ENCODE measurements at regions not wholly inside any gene's neighbourhood (a gene's known extent, or its start where the extent isn't known, plus 50 kb on each side); places are given as distances from the start of the nearest gene placed in this dataset.

GRCh38 chr5:103800741-103801495, 238.3 kb upstream of the NUDT12 start:
- Histone ChIP-seq H3K27me3 (replicated peaks) (no peaks in the 10 kb centered on the region), H3K36me3 (replicated peaks) (no peaks in the 10 kb centered on the region), H3K27ac (no peak overlapping the region), H3K4me3 (ENCODE audit: low read depth, low read length) (no peak overlapping the region)
- no peak for TF ChIP-seq CTCF (IDR thresholded peaks at IDR 0.05; ENCODE audit: low read depth, low read length, missing control alignments)
- in situ Hi-C loops (cut with HindIII; ENCODE audit: low pct_ligation_motif_present, low sequenced_read_pairs): no loop called here
- no peak for DNase-seq

GRCh38 chr5:103793595-103794182, 231.1 kb upstream of the NUDT12 start:
- TF ChIP-seq CTCF (IDR thresholded peaks at IDR 0.05; ENCODE audit: low read depth, low read length, missing control alignments): no peak
- in situ Hi-C loops (cut with HindIII; ENCODE audit: low pct_ligation_motif_present, low sequenced_read_pairs): no loop called here
- no peak for DNase-seq
- Histone ChIP-seq H3K27me3 (replicated peaks) (no peaks in the 10 kb centered on the region), H3K36me3 (replicated peaks) (no peaks in the 10 kb centered on the region), H3K4me3 (ENCODE audit: low read depth, low read length) (no peak overlapping the region), H3K27ac (no peak overlapping the region)

GRCh38 chr5:103785569-103785968, 223.0 kb upstream of the NUDT12 start:
- in situ Hi-C loops (cut with HindIII; ENCODE audit: low pct_ligation_motif_present, low sequenced_read_pairs): no loop called here
- no peak for TF ChIP-seq CTCF (IDR thresholded peaks at IDR 0.05; ENCODE audit: low read depth, low read length, missing control alignments)

GRCh38 chr5:103783669-103784068, 221.1 kb upstream of the NUDT12 start:
- in situ Hi-C loops (cut with HindIII; ENCODE audit: low pct_ligation_motif_present, low sequenced_read_pairs): no loop called here
- Histone ChIP-seq H3K27me3 (replicated peaks) (no peaks in the 10 kb centered on the region), H3K36me3 (replicated peaks) (no peaks in the 10 kb centered on the region), H3K27ac (no peak overlapping the region), H3K4me3 (ENCODE audit: low read depth, low read length) (no peak overlapping the region)
- no peak for DNase-seq
- no peak for TF ChIP-seq CTCF (IDR thresholded peaks at IDR 0.05; ENCODE audit: low read depth, low read length, missing control alignments)

More at GRCh38 chr5:103785569-103785968, 223.0 kb upstream of the NUDT12 start:
- no peak overlapping the region for H3K27ac ChIP-seq
- no peaks in the 10 kb centered on the region for H3K27me3 ChIP-seq (replicated peaks)
- no peak overlapping the region for H3K4me3 ChIP-seq (ENCODE audit: low read depth, low read length)
- peak; percentile 24 for DNase-seq
- H3K36me3 ChIP-seq (replicated peaks): no peaks in the 10 kb centered on the region

GRCh38 chr5:103780794-103781193, 218.2 kb upstream of the NUDT12 start:
- Histone ChIP-seq H3K4me3 (ENCODE audit: low read depth, low read length) (no peak overlapping the region), H3K36me3 (replicated peaks) (no peaks in the 10 kb centered on the region), H3K27ac (no peak overlapping the region), H3K27me3 (replicated peaks) (no peaks in the 10 kb centered on the region)
- TF ChIP-seq CTCF (IDR thresholded peaks at IDR 0.05; ENCODE audit: low read depth, low read length, missing control alignments): no peak
- in situ Hi-C loops (cut with HindIII; ENCODE audit: low pct_ligation_motif_present, low sequenced_read_pairs): no loop called here
- DNase-seq: no peak
